ENCODE measurements at regions not wholly inside any gene's neighbourhood (a gene's known extent, or its start where the extent isn't known, plus 50 kb on each side); places are given as distances from the start of the nearest gene placed in this dataset.

- TF ChIP-seq, protein P1, sequence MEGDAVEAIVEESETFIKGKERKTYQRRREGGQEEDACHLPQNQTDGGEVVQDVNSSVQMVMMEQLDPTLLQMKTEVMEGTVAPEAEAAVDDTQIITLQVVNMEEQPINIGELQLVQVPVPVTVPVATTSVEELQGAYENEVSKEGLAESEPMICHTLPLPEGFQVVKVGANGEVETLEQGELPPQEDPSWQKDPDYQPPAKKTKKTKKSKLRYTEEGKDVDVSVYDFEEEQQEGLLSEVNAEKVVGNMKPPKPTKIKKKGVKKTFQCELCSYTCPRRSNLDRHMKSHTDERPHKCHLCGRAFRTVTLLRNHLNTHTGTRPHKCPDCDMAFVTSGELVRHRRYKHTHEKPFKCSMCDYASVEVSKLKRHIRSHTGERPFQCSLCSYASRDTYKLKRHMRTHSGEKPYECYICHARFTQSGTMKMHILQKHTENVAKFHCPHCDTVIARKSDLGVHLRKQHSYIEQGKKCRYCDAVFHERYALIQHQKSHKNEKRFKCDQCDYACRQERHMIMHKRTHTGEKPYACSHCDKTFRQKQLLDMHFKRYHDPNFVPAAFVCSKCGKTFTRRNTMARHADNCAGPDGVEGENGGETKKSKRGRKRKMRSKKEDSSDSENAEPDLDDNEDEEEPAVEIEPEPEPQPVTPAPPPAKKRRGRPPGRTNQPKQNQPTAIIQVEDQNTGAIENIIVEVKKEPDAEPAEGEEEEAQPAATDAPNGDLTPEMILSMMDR (conservative IDR thresholded peaks at IDR 0.05; ENCODE audit: low read length) = no peak
- TF ChIP-seq EZH2phosphoT487 (IDR thresholded peaks at IDR 0.05; ENCODE audit: borderline replicate concordance) = no peak
These were observed 72.2 kb upstream of the COL13A1 start for GRCh38 chr10:69729326-69730048.
